HepG2 (cell line): ENCODE measurements at regions not wholly inside any gene's neighbourhood (a gene's known extent, or its start where the extent isn't known, plus 50 kb on each side); places are given as distances from the start of the nearest gene placed in this dataset.
A peak's percentile ranks its signal among the peaks of the same experiment; 100 is the strongest.
"Not testable (repeated sequence)": the region's sequence is repeated elsewhere in the genome, so short reads cannot be mapped to it uniquely, and the experiment has no call there.

Experiments used
- ATAC-seq: fragments of 200-7000 bp; cut with Tn5 transposase; 3 replicates; pipeline ENCODE4 v1.9.1; 2020; ENCODE audit warnings: mild to moderate bottlenecking, moderate library complexity
- BruUV-seq: library from RNA; stranded (reverse); fragments of 400-500 nt; replicated peaks from 2 replicates; lab custom pipeline; 2021; lab: Mats Ljungman, UMichigan
- CTCF ChIA-PET: fragments of 300-600 bp; formaldehyde crosslinking; extraction: SDS; loops from one replicate; lab custom pipeline; 2021; ENCODE audit warnings: low total read pairs, inconsistent platforms, low intra/inter-chr PET ratio; lab: Yijun Ruan, JAX
- POLR2A ChIA-PET: fragments of 350-600 bp; sonication (Branson Sonifier 250); formaldehyde crosslinking; loops from one replicate; lab custom pipeline; 2020; ENCODE audit warnings: antibody characterized with exemption, inconsistent platforms; lab: Yijun Ruan, JAX
- DNase-seq: peaks from one replicate; pipeline ENCODE4 v3.0.0-alpha.2; 2015; ENCODE audit warnings: low spot score
- FAIRE-seq: peaks from 3 replicates; lab custom pipeline; 2011; peaks lifted over from hg19 to GRCh38; lab: Jason Lieb, UNC
- H2AFZ ChIP-seq: one replicate; pipeline ENCODE4 v1.6.1; 2011; ENCODE audit warnings: low read length, inconsistent platforms
- H3K27ac ChIP-seq: fragments of 300-600 bp; 3 replicates; pipeline ENCODE4 v1.8.0; 2011; ENCODE audit warnings: mixed run types, mild to moderate bottlenecking, mixed read lengths, low read length, inconsistent platforms; ENCODE audit not compliant: insufficient read depth; ENCODE audit errors: extremely low read length
- H3K27me3 ChIP-seq, 2 experiments: fragments of 200-600 bp in 1 of 2; 2 replicates in 1 of 2; 3 replicates in 1 of 2; pipeline versions ENCODE4 v1.6.0 to v1.8.0; 2011; ENCODE audit warnings: low read length in 2 of 2, mild to moderate bottlenecking in 2 of 2, moderate library complexity in 2 of 2, inconsistent platforms in 1 of 2; ENCODE audit not compliant: insufficient read depth in 2 of 2, control insufficient read depth in 1 of 2
- H3K36me3 ChIP-seq, 2 experiments: fragments of 200-600 bp in 1 of 2; replicated peaks in 1 of 2; 2 replicates in 1 of 2; 3 replicates in 1 of 2; pipeline versions ENCODE4 v1.5.1 to v1.8.0; 2011; ENCODE audit warnings: low read length in 2 of 2, inconsistent platforms in 1 of 2; ENCODE audit not compliant: insufficient read depth in 2 of 2, control insufficient read depth in 1 of 2
- H3K4me1 ChIP-seq: 2 replicates; pipeline ENCODE4 v1.5.1; 2012; ENCODE audit warnings: low read length, inconsistent platforms; ENCODE audit not compliant: insufficient read depth
- H3K4me2 ChIP-seq: 2 replicates; pipeline ENCODE4 v1.6.0; 2011; ENCODE audit warnings: low read depth, low read length, inconsistent platforms
- H3K4me3 ChIP-seq, 3 experiments: fragments of 200-600 bp in 1 of 3; sonication (generic), shearing (Covaris generic) in 1 of 3; replicated peaks in 1 of 3; 2 replicates each; pipeline ENCODE4 v1.5.1; 2011 to 2016; ENCODE audit warnings: low read length in 3 of 3, inconsistent platforms in 2 of 3, low read depth in 2 of 3, mild to moderate bottlenecking in 2 of 3, control low read depth in 1 of 3, mixed read lengths in 1 of 3; ENCODE audit not compliant: insufficient read depth in 1 of 3
- H3K79me2 ChIP-seq: one replicate; pipeline ENCODE4 v1.6.1; 2011; ENCODE audit warnings: low read length, inconsistent platforms; ENCODE audit not compliant: insufficient read depth
- H3K9ac ChIP-seq: 2 replicates; pipeline ENCODE4 v1.6.0; 2011; ENCODE audit warnings: mild to moderate bottlenecking, low read depth, low read length, inconsistent platforms; ENCODE audit not compliant: insufficient read depth
- H3K9me3 ChIP-seq: 2 replicates; pipeline ENCODE4 v1.5.1; 2012; ENCODE audit warnings: mild to moderate bottlenecking, low read length
- H4K20me1 ChIP-seq: 2 replicates; pipeline ENCODE4 v1.6.0; 2011; ENCODE audit warnings: inconsistent platforms, mild to moderate bottlenecking, low read length, moderate library complexity; ENCODE audit not compliant: insufficient read depth
- ARID2 ChIP-seq: sonication (generic); formaldehyde crosslinking; IDR thresholded peaks from 2 replicates; pipeline ENCODE4 v1.8.1; 2022; ENCODE audit warnings: mild to moderate bottlenecking, missing genetic modification reagents, borderline replicate concordance
- HNF1B ChIP-seq: sonication (generic); formaldehyde crosslinking; IDR thresholded peaks from 2 replicates; pipeline ENCODE4 v1.5.1; 2020; ENCODE audit warnings: mild to moderate bottlenecking, moderate library complexity, missing genetic modification reagents
- HNRNPUL1 ChIP-seq: fragments of 200-400 bp; formaldehyde crosslinking; IDR thresholded peaks from 2 replicates; pipeline ENCODE4 v1.6.1; 2017; ENCODE audit warnings: low read depth, mild to moderate bottlenecking, low read length, moderate library complexity
- KDM1A ChIP-seq: IDR thresholded peaks from 2 replicates; pipeline ENCODE4 v1.6.1; 2016; ENCODE audit warnings: missing compliant biosample characterization
- RELA ChIP-seq: sonication (generic); formaldehyde crosslinking; IDR thresholded peaks from 2 replicates; pipeline ENCODE4 v1.4.0; 2020; ENCODE audit warnings: missing genetic modification reagents
- TARDBP ChIP-seq: sonication (generic); formaldehyde crosslinking; IDR thresholded peaks from 2 replicates; pipeline ENCODE4 v1.8.0; 2022; ENCODE audit warnings: mild to moderate bottlenecking, missing genetic modification reagents
- TBX2 ChIP-seq: sonication (generic); formaldehyde crosslinking; IDR thresholded peaks from 2 replicates; pipeline ENCODE4 v1.5.0; 2020; ENCODE audit warnings: missing genetic modification reagents, mild to moderate bottlenecking, borderline replicate concordance
- TMF1 ChIP-seq: sonication (generic); formaldehyde crosslinking; IDR thresholded peaks from 2 replicates; pipeline ENCODE4 v1.8.1; 2022; ENCODE audit warnings: low read depth, missing genetic modification reagents
- ZMAT3 ChIP-seq: sonication (generic); formaldehyde crosslinking; conservative IDR thresholded peaks from 2 replicates; pipeline ENCODE4 v1.7.0; 2021; ENCODE audit warnings: missing genetic modification reagents
- ZNF121 ChIP-seq: sonication (generic); formaldehyde crosslinking; IDR thresholded peaks from 2 replicates; pipeline ENCODE4 v1.5.0; 2020; ENCODE audit warnings: mild to moderate bottlenecking, missing genetic modification reagents
- ZNF354B ChIP-seq: sonication (generic); formaldehyde crosslinking; IDR thresholded peaks from 2 replicates; pipeline ENCODE4 v1.8.0; 2022; ENCODE audit warnings: mild to moderate bottlenecking, missing genetic modification reagents
- ZNF362 ChIP-seq: sonication (generic); formaldehyde crosslinking; IDR thresholded peaks from 2 replicates; pipeline ENCODE4 v1.4.0; 2020; ENCODE audit warnings: missing genetic modification reagents, mild to moderate bottlenecking, borderline replicate concordance
- ZNF564 ChIP-seq: sonication (generic); formaldehyde crosslinking; IDR thresholded peaks from 2 replicates; pipeline ENCODE4 v1.8.1; 2023; ENCODE audit warnings: mild to moderate bottlenecking, missing genetic modification reagents
- ZNF790 ChIP-seq: sonication (generic); formaldehyde crosslinking; IDR thresholded peaks from 2 replicates; pipeline ENCODE4 v1.8.0; 2022; ENCODE audit warnings: missing genetic modification reagents, mild to moderate bottlenecking, borderline replicate concordance
- WGBS: methylation state at CpG from one replicate; pipeline ENCODE4 v1.1.6; 2017; ENCODE audit warnings: low lambda C conversion rate; 5-methylcytosine and 5-hydroxymethylcytosine counted together
- in situ Hi-C: cut with HindIII; loops from 2 replicates; pipeline ENCODE4 v1.10.0; 2017; ENCODE audit warnings: low pct_unique_long_range_greater_than_20kb; ENCODE audit not compliant: extremely low pct_ligation_motif_present
- intact Hi-C: fragments of 100-400 bp; cut with micrococcal nuclease; formaldehyde crosslinking; loops from one replicate; pipeline ENCODE4 v1.10.0; 2022; ENCODE audit not compliant: unreplicated experiment
- TF ChIP-seq, protein P1 (sequence below): sonication (generic); formaldehyde crosslinking; IDR thresholded peaks from 2 replicates; pipeline ENCODE4 v1.4.0; 2020; ENCODE audit warnings: mild to moderate bottlenecking, missing genetic modification reagents

GRCh38 chr10:21418981-21419576, 106.4 kb downstream of the SKIDA1 start:
- H3K36me3 ChIP-seq, POLR2A ChIA-PET, H3K4me1 ChIP-seq, H2AFZ ChIP-seq, H3K4me2 ChIP-seq, H3K4me3 ChIP-seq, DNase-seq, FAIRE-seq, H3K9ac ChIP-seq, H3K27ac ChIP-seq, H3K79me2 ChIP-seq, CTCF ChIA-PET, H4K20me1 ChIP-seq, H3K9me3 ChIP-seq, H3K27me3 ChIP-seq, ATAC-seq, BruUV-seq, in situ Hi-C loops, intact Hi-C loops: not testable (repeated sequence)
- TF ChIP-seq ZNF121 = peak; percentile 37; the same call in 1 of the 2 replicates
- 44% methylated on average over 5 of the region's 5 CpGs for WGBS

- ATAC-seq (no peak; the same call in 2 of the 3 replicates), DNase-seq (no peak), FAIRE-seq (no peak)
- 46% methylated on average over 6 of the region's 6 CpGs for WGBS
- CTCF ChIA-PET = no interaction called here
- intact Hi-C loops = no loop called here
- BruUV-seq = no TSS peak
- Histone ChIP-seq H3K9me3 (no peaks in the 10 kb centered on the region), H3K9ac (no peak overlapping the region), H3K27ac (no peak overlapping the region), H3K27me3 (peaks cover 1 to 8% of the 10 kb centered on the region in 2 experiments; a peak in 2 of 5 replicates), H3K4me3 (no peak overlapping the region), H4K20me1 (no peaks in the 10 kb centered on the region), H3K79me2 (no peaks in the 10 kb centered on the region), H3K36me3 (no peaks in the 10 kb centered on the region), H3K4me1 (no peaks in the 10 kb centered on the region), H3K4me2 (no peak overlapping the region), H2AFZ (no peak overlapping the region)
- POLR2A ChIA-PET = no interaction called here
- no peak for TF ChIP-seq HNRNPUL1
- no peak for TF ChIP-seq KDM1A
- TF ChIP-seq ZNF790 (CRISPR knock-in tag) = no peak
- TF ChIP-seq ZMAT3 = no peak
- TF ChIP-seq TBX2 (CRISPR knock-in tag) = no peak
- no peak for TF ChIP-seq TMF1 (CRISPR knock-in tag)
- TF ChIP-seq RELA (CRISPR knock-in tag) = no peak
- TF ChIP-seq ZNF564 (CRISPR knock-in tag) = no peak
- no peak for TF ChIP-seq HNF1B (CRISPR knock-in tag)
- TF ChIP-seq TARDBP (CRISPR knock-in tag) = no peak
- TF ChIP-seq ZNF354B (CRISPR knock-in tag) = no peak
- no peak for TF ChIP-seq ARID2 (CRISPR knock-in tag)
- no peak for TF ChIP-seq ZNF362 (CRISPR knock-in tag)
- TF ChIP-seq, protein P1, sequence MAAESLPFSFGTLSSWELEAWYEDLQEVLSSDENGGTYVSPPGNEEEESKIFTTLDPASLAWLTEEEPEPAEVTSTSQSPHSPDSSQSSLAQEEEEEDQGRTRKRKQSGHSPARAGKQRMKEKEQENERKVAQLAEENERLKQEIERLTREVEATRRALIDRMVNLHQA (CRISPR knock-in tag) = no peak
- in situ Hi-C loops = no loop called here
Observed at GRCh38 chr10:21417172-21417712, 108.2 kb downstream of the SKIDA1 start.
